GM10248 (cell line): ENCODE measurements at regions not wholly inside any gene's neighbourhood (a gene's known extent, or its start where the extent isn't known, plus 50 kb on each side); places are given as distances from the start of the nearest gene placed in this dataset.
"Not testable (repeated sequence)": the region's sequence is repeated elsewhere in the genome, so short reads cannot be mapped to it uniquely, and the experiment has no call there.

Experiments used
- CTCF ChIA-PET: fragments of 300-600 bp; sonication (Branson Sonifier 250); formaldehyde crosslinking; extraction: SDS; loops from one replicate; lab custom pipeline; 2021; ENCODE audit warnings: antibody characterized with exemption; lab: Yijun Ruan, JAX
- POLR2A ChIA-PET: fragments of 350-650 bp; sonication (Branson Sonifier 250); formaldehyde crosslinking; extraction: SDS; loops from one replicate; lab custom pipeline; 2020; ENCODE audit warnings: antibody characterized with exemption; lab: Yijun Ruan, JAX
- DNase-seq: peaks from one replicate; pipeline ENCODE4 v3.0.0; 2012; ENCODE audit errors: extremely low spot score
- CTCF ChIP-seq: IDR thresholded peaks from 2 replicates; pipeline ENCODE4 v1.5.1; 2012; ENCODE audit warnings: mild to moderate bottlenecking, low read depth; ENCODE audit errors: extremely low read depth, missing control alignments, control extremely low read depth

GRCh38 chr18:29741461-29741860 lies 1301.1 kb downstream of the DSC3 start:
- POLR2A ChIA-PET, result no interaction called here
- CTCF ChIA-PET, result no interaction called here
- no peak for TF ChIP-seq CTCF
- DNase-seq, result no peak

GRCh38 chr18:29737620-29738019 lies 1304.9 kb downstream of the DSC3 start:
- TF ChIP-seq CTCF, result no peak
- POLR2A ChIA-PET, result no interaction called here

GRCh38 chr18:29737190-29737589 lies 1305.4 kb downstream of the DSC3 start:
- no peak for TF ChIP-seq CTCF
- DNase-seq, result no peak
- POLR2A ChIA-PET, result no interaction called here
- CTCF ChIA-PET, result no interaction called here

More at GRCh38 chr18:29737620-29738019, 1304.9 kb downstream of the DSC3 start:
- no peak for DNase-seq
- CTCF ChIA-PET, result interaction anchor here (1.0 kb wide), 1 partner anchor 33 kb away, joined by 3 read pairs; no protein-coding TSS in a partner anchor

- POLR2A ChIA-PET, result no interaction called here
Measured at GRCh38 chr18:29730073-29730472, 1312.5 kb downstream of the DSC3 start.

GRCh38 chr18:29726646-29727045 lies 1315.9 kb downstream of the DSC3 start:
- CTCF ChIA-PET, result interaction anchor here (0.9 kb wide), 1 partner anchor 12 kb away, joined by 4 read pairs; no protein-coding TSS in a partner anchor
- TF ChIP-seq CTCF, result no peak
- POLR2A ChIA-PET, result no interaction called here
- no peak for DNase-seq

More at GRCh38 chr18:29730073-29730472, 1312.5 kb downstream of the DSC3 start:
- no peak for TF ChIP-seq CTCF
- no peak for DNase-seq
- CTCF ChIA-PET, result no interaction called here

- DNase-seq, POLR2A ChIA-PET, CTCF ChIA-PET: not testable (repeated sequence)
Measured at GRCh38 chr18:29723486-29723885, 1319.1 kb downstream of the DSC3 start.

- CTCF ChIA-PET, result interaction anchor here (1.2 kb wide), 1 partner anchor 9 kb away, joined by 3 read pairs; no protein-coding TSS in a partner anchor
- DNase-seq, POLR2A ChIA-PET: not testable (repeated sequence)
Measured at GRCh38 chr18:29715960-29716359, 1326.6 kb downstream of the DSC3 start.

GRCh38 chr18:29712785-29713184 lies 1329.8 kb downstream of the DSC3 start:
- ChIA-PET CTCF (no interaction called here), POLR2A (no interaction called here)
- no peak for DNase-seq
- TF ChIP-seq CTCF, result no peak
